NCI-H226 (cell line): ENCODE measurements at regions not wholly inside any gene's neighbourhood (a gene's known extent, or its start where the extent isn't known, plus 50 kb on each side); places are given as distances from the start of the nearest gene placed in this dataset.

Experiments
- DNase-seq: peaks from one replicate; pipeline ENCODE4 v3.0.0-alpha.2; 2015

GRCh38 chr21:41048623-41049022 lies 119.3 kb upstream of the BACE2 start:
- DNase-seq: no peak

GRCh38 chr21:41052820-41053555 lies 115.0 kb upstream of the BACE2 start:
- no peak for DNase-seq

DNA sequence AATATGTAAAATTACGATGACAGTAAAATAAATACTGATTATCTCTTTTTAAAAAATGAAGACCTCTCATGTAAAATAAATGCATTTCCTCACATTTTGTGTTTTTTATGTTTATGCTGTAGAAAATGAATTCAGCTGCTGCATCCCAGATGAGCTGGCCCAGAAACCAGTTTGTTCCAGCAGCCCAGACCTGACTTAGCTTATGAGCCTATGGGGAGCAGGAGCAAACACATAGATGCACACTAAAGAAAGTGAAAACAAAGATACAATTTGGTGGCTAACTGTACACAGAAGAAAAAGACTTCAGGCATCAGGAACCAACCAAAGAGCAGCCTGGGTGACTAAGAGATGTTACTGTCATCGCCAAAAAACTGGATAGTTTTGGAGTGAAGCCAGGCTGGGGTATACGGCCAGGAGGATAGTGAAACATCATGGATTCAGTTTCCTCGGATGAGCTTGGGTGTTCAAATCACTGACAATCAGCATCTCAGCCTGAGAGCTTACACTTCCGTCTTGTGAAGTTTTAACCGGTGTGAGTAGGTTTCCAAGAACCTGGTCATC lies 113.9 kb upstream of the BACE2 start:
- DNase-seq: no peak

GRCh38 chr21:41055266-41055665 lies 112.7 kb upstream of the BACE2 start:
- no peak for DNase-seq

DNA sequence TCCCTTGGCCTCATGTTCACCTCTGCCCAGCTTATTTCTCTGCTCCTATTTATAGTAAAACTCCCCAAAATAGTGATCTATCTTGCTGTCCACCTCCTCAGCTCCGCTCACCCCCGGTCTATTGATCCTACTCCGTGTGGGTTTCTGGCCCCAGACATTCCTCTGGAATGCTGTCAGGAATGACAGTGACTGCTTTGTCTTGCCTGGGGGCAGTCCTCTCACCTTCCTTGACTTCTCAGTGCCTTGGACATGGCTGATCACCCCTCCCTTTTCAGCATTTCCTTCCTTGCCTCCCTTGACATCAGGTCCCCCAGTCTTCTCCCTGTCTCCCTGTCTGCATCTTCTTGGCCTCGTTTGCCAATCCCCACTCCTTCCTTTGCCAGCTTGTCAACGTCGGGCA lies 108.1 kb upstream of the BACE2 start:
- no peak for DNase-seq

- DNase-seq: no peak
Measured at GRCh38 chr21:41061701-41062100, 106.3 kb upstream of the BACE2 start.

GRCh38 chr21:41064334-41064791 lies 103.6 kb upstream of the BACE2 start:
- no peak for DNase-seq

DNA sequence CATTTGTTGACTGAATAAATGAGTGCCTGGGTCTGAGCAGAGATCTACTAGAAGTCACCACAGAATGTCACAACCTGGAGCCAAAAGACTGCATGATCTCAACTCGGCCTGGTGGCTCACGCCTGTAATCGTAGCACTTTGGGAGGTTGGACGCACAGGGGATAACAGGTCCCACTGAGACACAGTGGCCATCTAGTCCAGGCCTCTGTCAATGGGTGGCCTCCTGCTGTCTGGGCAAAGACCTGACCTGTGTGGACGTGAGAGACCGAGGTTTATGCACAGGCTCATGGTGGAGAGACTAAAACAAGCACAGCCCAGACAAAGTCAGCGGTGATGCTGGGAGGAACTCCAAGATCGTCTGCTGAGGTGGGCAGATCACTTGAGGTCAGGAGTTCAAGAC lies 103.0 kb upstream of the BACE2 start:
- DNase-seq: no peak

DNA sequence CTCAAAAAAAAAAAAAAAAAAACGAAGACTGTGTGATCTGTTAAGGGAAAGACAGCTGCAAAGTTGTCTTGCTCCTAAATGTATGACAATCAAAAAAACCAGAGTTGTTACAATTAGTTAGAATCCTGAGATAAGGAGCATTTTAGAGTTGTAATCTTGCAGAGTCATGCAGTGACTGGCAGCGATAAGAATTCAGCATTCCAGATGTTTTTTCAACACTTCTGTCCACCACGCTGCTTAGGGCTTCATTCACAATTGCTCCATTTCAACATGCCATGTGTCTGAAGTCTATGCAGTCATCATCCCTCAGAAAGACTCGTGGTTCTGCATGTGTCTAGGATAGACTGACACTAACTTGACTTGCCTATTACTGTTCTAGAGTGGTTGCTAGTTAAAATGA lies 102.4 kb upstream of the BACE2 start:
- DNase-seq: no peak

DNA sequence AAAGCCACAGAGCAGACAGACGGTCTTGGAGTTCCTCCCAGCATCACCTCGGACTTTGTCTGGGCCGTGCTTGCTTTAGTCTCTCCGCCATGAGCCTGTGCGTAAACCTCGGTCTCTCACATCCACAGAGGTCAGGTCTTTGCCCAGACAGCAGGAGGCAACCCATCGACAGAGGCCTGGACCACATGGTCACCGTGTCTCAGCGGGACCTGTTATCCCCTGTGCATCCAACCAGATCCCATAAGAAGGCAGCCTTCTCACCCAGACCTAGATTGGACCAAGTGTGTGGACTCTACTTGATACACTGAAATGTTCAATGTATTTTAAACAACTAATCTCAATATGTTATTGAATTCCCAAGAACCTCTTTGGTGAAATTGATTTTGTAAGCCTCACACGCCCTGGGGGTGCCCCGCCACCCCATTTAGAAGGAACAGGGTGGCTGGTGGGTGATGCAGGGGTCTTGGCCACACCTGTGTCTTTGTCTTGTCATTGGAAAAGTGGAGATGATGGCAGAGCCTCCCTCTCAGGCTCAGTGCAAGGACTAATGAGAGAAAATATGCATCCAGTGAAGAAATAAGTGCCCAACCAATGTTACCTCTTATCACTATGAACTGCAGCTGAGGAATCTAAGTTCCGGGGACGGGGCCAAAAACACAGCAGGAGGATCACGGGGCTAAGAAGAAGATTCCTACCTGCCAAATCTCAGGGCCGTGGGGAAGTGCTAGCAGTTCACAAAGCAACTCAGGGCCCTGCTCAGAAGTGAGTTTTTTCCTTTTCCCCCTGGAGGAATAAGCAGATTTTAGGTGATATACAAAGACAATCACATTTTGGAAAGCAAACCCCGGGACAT lies 101.6 kb upstream of the BACE2 start:
- DNase-seq: peak; percentile 39

GRCh38 chr21:41067709-41068108 lies 100.3 kb upstream of the BACE2 start:
- DNase-seq: no peak

DNA sequence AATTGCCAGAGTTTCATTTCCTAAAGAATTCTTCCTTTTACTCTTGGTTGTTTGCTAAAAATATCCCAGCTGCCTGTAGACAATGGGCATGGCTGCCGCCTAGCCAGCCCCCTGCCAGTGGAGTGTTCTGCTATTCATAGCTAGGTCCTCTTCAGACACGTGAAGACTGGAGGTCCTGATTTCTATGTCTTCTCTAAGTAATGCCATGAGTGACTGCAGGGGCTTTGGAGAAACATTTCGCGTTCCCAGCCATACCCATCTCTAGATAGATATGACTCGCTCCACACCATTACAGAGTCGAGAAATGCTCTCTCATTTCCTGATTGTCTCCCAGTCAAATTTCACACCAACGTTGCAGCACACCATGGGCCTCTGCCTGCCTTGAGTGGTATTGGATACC lies 99.5 kb upstream of the BACE2 start:
- peak; percentile 4 for DNase-seq

GRCh38 chr21:41068967-41069642 lies 98.9 kb upstream of the BACE2 start:
- DNase-seq: peak; percentile 58

- DNase-seq: no peak
Measured at GRCh38 chr21:41070284-41070683, 97.7 kb upstream of the BACE2 start.

DNA sequence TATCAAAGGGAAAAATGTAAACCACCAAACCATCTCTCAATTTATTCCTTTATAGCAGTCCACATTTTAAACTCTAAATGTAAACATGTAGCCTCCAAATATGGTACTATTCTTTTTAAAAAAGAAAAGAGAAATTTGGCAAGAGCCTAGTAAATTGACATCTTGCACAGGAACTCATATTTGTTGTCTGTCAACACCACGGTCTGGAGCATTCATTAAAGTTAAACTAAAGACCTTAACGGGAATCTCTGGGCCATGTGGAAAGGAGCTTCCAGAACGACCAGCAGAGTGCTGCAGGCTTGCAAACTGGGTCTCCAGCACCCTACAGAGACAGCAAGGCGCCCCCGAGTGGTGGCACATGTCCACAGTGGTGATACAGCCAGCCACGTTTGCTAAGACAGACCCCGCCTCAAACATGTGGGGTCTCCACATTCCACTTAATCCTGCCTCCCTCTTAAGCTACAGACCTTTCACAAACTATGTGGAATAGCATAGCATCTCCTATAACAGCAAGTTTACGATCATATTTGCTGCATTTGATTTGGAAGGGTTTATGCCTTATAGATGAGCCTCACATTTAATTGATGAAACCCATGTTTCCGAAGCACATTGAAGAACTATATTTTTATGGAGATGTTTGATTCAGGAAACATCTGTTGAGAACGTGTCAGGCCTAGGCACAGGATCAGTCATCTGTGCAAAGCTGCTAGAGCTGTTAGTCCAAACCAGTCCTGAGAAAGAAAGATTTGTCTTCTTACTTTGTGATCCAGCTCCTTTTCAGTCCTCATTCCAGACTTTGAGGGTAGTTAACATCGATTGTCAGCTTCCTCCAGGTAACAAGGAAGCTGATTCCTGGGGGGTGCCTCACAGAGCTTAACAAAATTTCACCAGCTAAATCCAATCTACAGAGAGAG lies 96.4 kb upstream of the BACE2 start:
- no peak for DNase-seq

GRCh38 chr21:41073558-41073957 lies 94.4 kb upstream of the BACE2 start:
- no peak for DNase-seq

- no peak for DNase-seq
Measured at GRCh38 chr21:41074396-41075184, 93.4 kb upstream of the BACE2 start.

GRCh38 chr21:41075656-41076055 lies 92.3 kb upstream of the BACE2 start:
- DNase-seq: no peak

DNA sequence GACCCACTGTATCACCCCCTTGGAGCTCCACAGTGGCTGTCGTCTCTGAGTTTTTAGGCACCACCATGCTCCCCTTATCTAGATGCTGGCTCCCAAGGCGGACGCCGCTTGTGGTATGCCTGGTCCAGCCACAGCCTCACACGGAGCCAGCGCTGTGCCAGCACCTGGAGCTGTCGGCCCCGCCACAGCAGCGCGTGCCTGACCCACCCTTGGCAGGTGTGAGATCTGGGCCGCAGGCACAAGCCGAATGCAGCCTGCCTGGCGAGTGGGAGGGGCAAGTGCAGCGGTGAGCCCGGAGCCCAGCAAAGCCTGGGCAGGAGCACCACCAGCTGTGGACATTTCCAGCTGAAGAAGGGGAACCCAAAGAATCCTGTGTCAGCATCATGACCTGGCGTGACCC lies 91.9 kb upstream of the BACE2 start:
- no peak for DNase-seq

GRCh38 chr21:41079159-41079558 lies 88.8 kb upstream of the BACE2 start:
- no peak for DNase-seq

- DNase-seq: no peak
Measured at GRCh38 chr21:41080485-41081121, 87.4 kb upstream of the BACE2 start.
